Osteoblast (primary cell): ENCODE measurements at regions not wholly inside any gene's neighbourhood (a gene's known extent, or its start where the extent isn't known, plus 50 kb on each side); places are given as distances from the start of the nearest gene placed in this dataset.

Experiments
- DNase-seq: peaks from one replicate; pipeline ENCODE4 v3.0.0; 2011; ENCODE audit warnings: low spot score, mixed read lengths; ENCODE audit not compliant: insufficient read length; ENCODE audit errors: missing footprints
- H2AFZ ChIP-seq: 2 replicates; pipeline ENCODE4 v1.6.0; 2011; ENCODE audit warnings: mild to moderate bottlenecking, low read length
- H3K27ac ChIP-seq: 2 replicates; pipeline ENCODE4 v1.5.1; 2011; ENCODE audit warnings: mild to moderate bottlenecking, low read depth, low read length, moderate library complexity
- H3K27me3 ChIP-seq: 2 replicates; pipeline ENCODE4 v1.6.0; 2012; ENCODE audit warnings: mild to moderate bottlenecking, control low read depth, inconsistent platforms, low read length, moderate library complexity; ENCODE audit not compliant: insufficient read depth
- H3K36me3 ChIP-seq: 2 replicates; pipeline ENCODE4 v1.5.1; 2011; ENCODE audit warnings: mild to moderate bottlenecking, low read length, control low read depth, moderate library complexity; ENCODE audit not compliant: insufficient read depth
- H3K4me1 ChIP-seq: 2 replicates; pipeline ENCODE4 v1.5.1; 2011; ENCODE audit warnings: mild to moderate bottlenecking, low read length, control low read depth, moderate library complexity; ENCODE audit not compliant: insufficient read depth
- H3K4me2 ChIP-seq: 2 replicates; pipeline ENCODE4 v1.6.0; 2011; ENCODE audit warnings: mild to moderate bottlenecking, low read length; ENCODE audit not compliant: insufficient read depth
- H3K4me3 ChIP-seq: fragments of 200-600 bp; sonication (generic); 3 replicates; pipeline ENCODE4 v1.5.1; 2012; ENCODE audit warnings: mild to moderate bottlenecking, low read length, inconsistent platforms; ENCODE audit not compliant: insufficient read depth
- H3K79me2 ChIP-seq: 2 replicates; pipeline ENCODE4 v1.6.0; 2012; ENCODE audit warnings: mild to moderate bottlenecking, low read length, control low read depth, inconsistent platforms; ENCODE audit not compliant: insufficient read depth
- H3K9me3 ChIP-seq: 2 replicates; pipeline ENCODE4 v1.5.1; 2011; ENCODE audit warnings: low read depth, low read length, control low read depth
- H4K20me1 ChIP-seq: 2 replicates; pipeline ENCODE4 v1.6.0; 2012; ENCODE audit warnings: mild to moderate bottlenecking, low read length, control low read depth; ENCODE audit not compliant: insufficient read depth
- TF ChIP-seq, protein P1 (sequence below): IDR thresholded peaks from 2 replicates; pipeline ENCODE4 v1.5.1; 2011; ENCODE audit warnings: mild to moderate bottlenecking, low read depth, low read length, moderate library complexity; ENCODE audit errors: extremely low read depth

GRCh38 chr9:71403106-71403505, 281.7 kb upstream of the TRPM3 start:
- H3K79me2 ChIP-seq: no peaks in the 10 kb centered on the region

GRCh38 chr9:71393005-71393404, 271.6 kb upstream of the TRPM3 start:
- Histone ChIP-seq H4K20me1 (no peaks in the 10 kb centered on the region), H3K79me2 (no peaks in the 10 kb centered on the region), H3K4me1 (no peaks in the 10 kb centered on the region), H3K4me3 (no peak overlapping the region), H3K9me3 (no peaks in the 10 kb centered on the region), H3K4me2 (no peak overlapping the region), H3K36me3 (no peaks in the 10 kb centered on the region), H3K27me3 (no peaks in the 10 kb centered on the region), H3K27ac (no peak overlapping the region), H2AFZ (no peak overlapping the region)
- no peak for DNase-seq
- TF ChIP-seq, protein P1, sequence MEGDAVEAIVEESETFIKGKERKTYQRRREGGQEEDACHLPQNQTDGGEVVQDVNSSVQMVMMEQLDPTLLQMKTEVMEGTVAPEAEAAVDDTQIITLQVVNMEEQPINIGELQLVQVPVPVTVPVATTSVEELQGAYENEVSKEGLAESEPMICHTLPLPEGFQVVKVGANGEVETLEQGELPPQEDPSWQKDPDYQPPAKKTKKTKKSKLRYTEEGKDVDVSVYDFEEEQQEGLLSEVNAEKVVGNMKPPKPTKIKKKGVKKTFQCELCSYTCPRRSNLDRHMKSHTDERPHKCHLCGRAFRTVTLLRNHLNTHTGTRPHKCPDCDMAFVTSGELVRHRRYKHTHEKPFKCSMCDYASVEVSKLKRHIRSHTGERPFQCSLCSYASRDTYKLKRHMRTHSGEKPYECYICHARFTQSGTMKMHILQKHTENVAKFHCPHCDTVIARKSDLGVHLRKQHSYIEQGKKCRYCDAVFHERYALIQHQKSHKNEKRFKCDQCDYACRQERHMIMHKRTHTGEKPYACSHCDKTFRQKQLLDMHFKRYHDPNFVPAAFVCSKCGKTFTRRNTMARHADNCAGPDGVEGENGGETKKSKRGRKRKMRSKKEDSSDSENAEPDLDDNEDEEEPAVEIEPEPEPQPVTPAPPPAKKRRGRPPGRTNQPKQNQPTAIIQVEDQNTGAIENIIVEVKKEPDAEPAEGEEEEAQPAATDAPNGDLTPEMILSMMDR: no peak

More at GRCh38 chr9:71403106-71403505, 281.7 kb upstream of the TRPM3 start:
- Histone ChIP-seq H3K9me3 (no peaks in the 10 kb centered on the region), H3K4me1 (no peaks in the 10 kb centered on the region), H3K36me3 (no peaks in the 10 kb centered on the region), H3K27ac (no peak overlapping the region), H4K20me1 (no peaks in the 10 kb centered on the region), H3K4me2 (no peak overlapping the region), H3K27me3 (no peaks in the 10 kb centered on the region), H3K4me3 (no peak overlapping the region), H2AFZ (no peak overlapping the region)
- TF ChIP-seq, protein P1: no peak
- DNase-seq: no peak

DNA sequence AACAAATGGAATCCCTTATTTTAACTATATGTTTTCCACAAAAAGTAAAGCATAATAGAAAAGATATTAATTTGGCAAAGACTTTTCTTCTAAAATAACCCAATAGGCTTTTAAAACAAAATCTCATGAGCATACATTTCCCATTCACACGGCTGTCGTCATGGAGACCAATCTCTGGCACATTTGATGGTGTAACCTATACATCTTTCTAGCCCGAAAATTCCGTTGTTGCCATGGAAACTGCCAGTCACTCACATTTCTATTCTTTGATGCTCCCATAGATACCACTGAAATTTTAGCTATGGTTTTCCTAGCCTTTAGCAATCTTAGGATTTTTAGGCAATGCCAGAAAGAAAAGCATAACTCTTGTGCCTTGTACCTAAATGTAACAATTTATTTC, 262.9 kb upstream of the TRPM3 start:
- no peaks in the 10 kb centered on the region for H4K20me1 ChIP-seq
- no peak overlapping the region for H3K4me3 ChIP-seq
- H3K4me2 ChIP-seq: no peak overlapping the region
- no peaks in the 10 kb centered on the region for H3K9me3 ChIP-seq
- H3K79me2 ChIP-seq: no peaks in the 10 kb centered on the region
- TF ChIP-seq, protein P1: no peak
- H3K36me3 ChIP-seq: no peaks in the 10 kb centered on the region
- no peaks in the 10 kb centered on the region for H3K4me1 ChIP-seq
- DNase-seq: no peak
- H3K27ac ChIP-seq: no peak overlapping the region
- H3K27me3 ChIP-seq: no peaks in the 10 kb centered on the region
- no peak overlapping the region for H2AFZ ChIP-seq

- no peak for DNase-seq
- Histone ChIP-seq H3K4me2 (no peak overlapping the region), H3K27me3 (no peaks in the 10 kb centered on the region), H3K27ac (no peak overlapping the region), H3K9me3 (no peaks in the 10 kb centered on the region), H2AFZ (no peak overlapping the region), H3K79me2 (no peaks in the 10 kb centered on the region), H3K36me3 (no peaks in the 10 kb centered on the region), H4K20me1 (no peaks in the 10 kb centered on the region), H3K4me1 (no peaks in the 10 kb centered on the region), H3K4me3 (no peak overlapping the region)
- TF ChIP-seq, protein P1: no peak
Observed at GRCh38 chr9:71383308-71383940, 262.0 kb upstream of the TRPM3 start.
